ENCODE measurements at regions not wholly inside any gene's neighbourhood (a gene's known extent, or its start where the extent isn't known, plus 50 kb on each side); places are given as distances from the start of the nearest gene placed in this dataset.

GRCh38 chr20:51121901-51122412 is 99.0 kb upstream of the KCNG1 start (continued):
- TF ChIP-seq FOXP4 (CRISPR knock-in tag; IDR thresholded peaks at IDR 0.05; ENCODE audit: borderline replicate concordance) (no peak), ZNF224 (CRISPR knock-in tag; IDR thresholded peaks at IDR 0.05) (no peak), NR1H2 (CRISPR knock-in tag; IDR thresholded peaks at IDR 0.05) (no peak), MYC (IDR thresholded peaks at IDR 0.05; ENCODE audit: low read depth, low read length) (no peak), MYC (CRISPR knock-in tag; IDR thresholded peaks at IDR 0.05; ENCODE audit: borderline replicate concordance, low read depth) (no peak), SMAD2 (IDR thresholded peaks at IDR 0.05; ENCODE audit: low read depth, low read length) (no peak), ZNF561 (CRISPR knock-in tag; conservative IDR thresholded peaks at IDR 0.05) (no peak)

GRCh38 chr20:51121272-51121671 is 98.4 kb upstream of the KCNG1 start:
- H3K4me1 ChIP-seq (replicated peaks in 1 of 2; ENCODE audit: control insufficient read depth in 2 of 2, insufficient read depth in 2 of 2, low read length in 2 of 2): no peaks in the 10 kb centered on the region

More at GRCh38 chr20:51121272-51121671, 98.4 kb upstream of the KCNG1 start:
- in situ Hi-C loops (cut with MboI) (no loop called here), intact Hi-C loops (cut with micrococcal nuclease) (no loop called here)
- Histone ChIP-seq H3K27ac (ENCODE audit: extremely low read depth, low read depth, low read length) (no peak overlapping the region), H3K9ac (ENCODE audit: insufficient read depth in 1 of 2, low read depth in 2 of 2, low read length in 2 of 2) (peak overlapping the region in 1 of 2 experiments; percentile 9; a peak in 1 of 4 replicates), H3K4me2 (ENCODE audit: insufficient read depth, low read length) (no peak overlapping the region), H3K79me2 (ENCODE audit: control insufficient read depth, insufficient read depth, low read length) (no peaks in the 10 kb centered on the region), H3K4me3 (no peak overlapping the region), H3K27me3 (ENCODE audit: control insufficient read depth in 2 of 2, insufficient read depth in 2 of 2, low read length in 2 of 2) (peaks cover 8 to 48% of the 10 kb centered on the region in 2 experiments), H3K9me3 (replicated peaks; ENCODE audit: control insufficient read depth, insufficient read depth, low read depth, low read length) (no peaks in the 10 kb centered on the region), H3K9me1 (ENCODE audit: control insufficient read depth, insufficient read depth, low read length) (no peaks in the 10 kb centered on the region), H3K36me3 (ENCODE audit: control insufficient read depth, insufficient read depth, low read length) (no peaks in the 10 kb centered on the region), H2AFZ (ENCODE audit: low read depth, low read length) (no peak overlapping the region), H4K20me1 (replicated peaks; ENCODE audit: control insufficient read depth, insufficient read depth, low read length) (no peaks in the 10 kb centered on the region; the same call in 1 of the 2 replicates)
- TF ChIP-seq ZNF12 (CRISPR knock-in tag; IDR thresholded peaks at IDR 0.05): no peak
- TF ChIP-seq ZNF253 (CRISPR knock-in tag; conservative IDR thresholded peaks at IDR 0.05): no peak
- no peak for TF ChIP-seq SIX5 (IDR thresholded peaks at IDR 0.05; ENCODE audit: borderline replicate concordance in 1 of 2, insufficient read depth in 1 of 2, low read depth in 1 of 2, low read length in 2 of 2)
- TF ChIP-seq HDAC3 (IDR thresholded peaks at IDR 0.05; ENCODE audit: borderline replicate concordance, partially characterized antibody): no peak
- TF ChIP-seq EHMT2 (IDR thresholded peaks at IDR 0.05): no peak
- no peak for TF ChIP-seq ZNF133 (CRISPR knock-in tag; IDR thresholded peaks at IDR 0.05)
- no peak for TF ChIP-seq CBFA2T2 (conservative IDR thresholded peaks at IDR 0.05)
- TF ChIP-seq, protein P1, sequence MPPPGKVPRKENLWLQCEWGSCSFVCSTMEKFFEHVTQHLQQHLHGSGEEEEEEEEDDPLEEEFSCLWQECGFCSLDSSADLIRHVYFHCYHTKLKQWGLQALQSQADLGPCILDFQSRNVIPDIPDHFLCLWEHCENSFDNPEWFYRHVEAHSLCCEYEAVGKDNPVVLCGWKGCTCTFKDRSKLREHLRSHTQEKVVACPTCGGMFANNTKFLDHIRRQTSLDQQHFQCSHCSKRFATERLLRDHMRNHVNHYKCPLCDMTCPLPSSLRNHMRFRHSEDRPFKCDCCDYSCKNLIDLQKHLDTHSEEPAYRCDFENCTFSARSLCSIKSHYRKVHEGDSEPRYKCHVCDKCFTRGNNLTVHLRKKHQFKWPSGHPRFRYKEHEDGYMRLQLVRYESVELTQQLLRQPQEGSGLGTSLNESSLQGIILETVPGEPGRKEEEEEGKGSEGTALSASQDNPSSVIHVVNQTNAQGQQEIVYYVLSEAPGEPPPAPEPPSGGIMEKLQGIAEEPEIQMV (tag; conservative IDR thresholded peaks at IDR 0.05; ENCODE audit: low read depth): no peak
- TF ChIP-seq FOXK2 (conservative IDR thresholded peaks at IDR 0.05 in 1 of 2, IDR thresholded peaks at IDR 0.05 in 1 of 2; ENCODE audit: low read depth in 2 of 2): no peak
- TF ChIP-seq ZNF551 (CRISPR knock-in tag; IDR thresholded peaks at IDR 0.05): no peak
- TF ChIP-seq ZNF184 (CRISPR knock-in tag; IDR thresholded peaks at IDR 0.05): no peak
- ChIA-PET CTCF (ENCODE audit: low intra/inter-chr PET ratio) (no interaction called here), POLR2A (interaction anchor here (1.3 kb wide), 1 partner anchor 11 kb away, joined by 3 read pairs; no protein-coding TSS in a partner anchor)
- WGBS (ENCODE audit: insufficient coverage, low coverage, missing lambda C conversion rate): 1% methylated on average over 6 of the region's 6 CpGs
- ATAC-seq (no peak), DNase-seq (ENCODE audit: extremely low read depth in 1 of 4, low spot score in 3 of 4) (no peak), FAIRE-seq (no peak)
- no TSS peak for BruUV-seq (replicated peaks)

Measured in K562 (cell line).